ENCODE measurements at regions not wholly inside any gene's neighbourhood (a gene's known extent, or its start where the extent isn't known, plus 50 kb on each side); places are given as distances from the start of the nearest gene placed in this dataset.

DNA sequence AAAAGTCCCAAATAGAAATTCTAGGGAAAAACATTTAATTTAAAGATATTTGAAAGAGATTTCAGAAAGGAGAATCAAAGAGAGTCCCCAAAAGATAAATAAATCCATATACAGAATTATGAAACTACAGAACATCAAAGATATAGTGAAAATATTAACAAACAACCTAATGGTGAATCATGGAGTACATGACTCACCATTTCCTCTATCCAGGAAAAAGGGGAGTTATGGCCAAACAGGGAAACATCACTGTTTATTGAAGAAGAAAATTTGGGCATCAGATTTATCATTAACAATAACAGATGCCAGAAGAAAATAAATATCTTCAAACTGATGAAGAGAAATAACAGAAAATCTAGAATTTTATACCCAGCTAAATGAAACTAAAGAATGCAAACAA is 448.3 kb downstream of the CDH2 start:
- no peak overlapping the region for H3K4me3 ChIP-seq (ENCODE audit: low read depth, poor library complexity, severe bottlenecking)
- intact Hi-C loops (cut with DNase I; ENCODE audit: low total_unique reads) = no loop called here
- DNase-seq (ENCODE audit: low spot score in 2 of 2) = no peak
- TF ChIP-seq, protein P1, sequence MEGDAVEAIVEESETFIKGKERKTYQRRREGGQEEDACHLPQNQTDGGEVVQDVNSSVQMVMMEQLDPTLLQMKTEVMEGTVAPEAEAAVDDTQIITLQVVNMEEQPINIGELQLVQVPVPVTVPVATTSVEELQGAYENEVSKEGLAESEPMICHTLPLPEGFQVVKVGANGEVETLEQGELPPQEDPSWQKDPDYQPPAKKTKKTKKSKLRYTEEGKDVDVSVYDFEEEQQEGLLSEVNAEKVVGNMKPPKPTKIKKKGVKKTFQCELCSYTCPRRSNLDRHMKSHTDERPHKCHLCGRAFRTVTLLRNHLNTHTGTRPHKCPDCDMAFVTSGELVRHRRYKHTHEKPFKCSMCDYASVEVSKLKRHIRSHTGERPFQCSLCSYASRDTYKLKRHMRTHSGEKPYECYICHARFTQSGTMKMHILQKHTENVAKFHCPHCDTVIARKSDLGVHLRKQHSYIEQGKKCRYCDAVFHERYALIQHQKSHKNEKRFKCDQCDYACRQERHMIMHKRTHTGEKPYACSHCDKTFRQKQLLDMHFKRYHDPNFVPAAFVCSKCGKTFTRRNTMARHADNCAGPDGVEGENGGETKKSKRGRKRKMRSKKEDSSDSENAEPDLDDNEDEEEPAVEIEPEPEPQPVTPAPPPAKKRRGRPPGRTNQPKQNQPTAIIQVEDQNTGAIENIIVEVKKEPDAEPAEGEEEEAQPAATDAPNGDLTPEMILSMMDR (IDR thresholded peaks at IDR 0.05) = no peak
- no peak for TF ChIP-seq POLR2A (IDR thresholded peaks at IDR 0.05)

DNA sequence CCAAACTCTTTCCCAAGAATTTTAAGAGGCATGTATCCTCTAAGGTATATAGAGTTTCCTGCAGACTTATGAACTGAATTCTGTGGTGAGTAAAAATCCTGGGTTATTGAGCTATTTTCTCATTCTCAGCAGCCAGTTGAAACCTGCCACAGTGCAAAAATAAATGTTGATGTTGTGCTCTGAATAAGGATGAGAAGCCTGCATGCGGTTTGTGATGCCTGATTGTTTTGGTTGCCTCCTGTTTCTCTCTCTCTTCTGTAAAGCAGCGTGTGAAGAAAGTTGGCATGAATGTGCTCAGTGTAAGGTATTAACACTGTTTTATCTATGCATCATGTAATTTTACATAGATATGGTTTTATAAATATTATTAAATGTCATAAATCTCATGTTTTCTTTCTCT is 452.6 kb downstream of the CDH2 start:
- H3K4me3 ChIP-seq (ENCODE audit: low read depth, poor library complexity, severe bottlenecking) = no peak overlapping the region
- no peak for TF ChIP-seq POLR2A (IDR thresholded peaks at IDR 0.05)
- TF ChIP-seq, protein P1 (IDR thresholded peaks at IDR 0.05) = no peak
- DNase-seq (ENCODE audit: low spot score in 2 of 2) = no peak
- intact Hi-C loops (cut with DNase I; ENCODE audit: low total_unique reads) = no loop called here
- 49 to 58% methylated on average over 2 of the region's 2 CpGs for WGBS, 2 donors

DNA sequence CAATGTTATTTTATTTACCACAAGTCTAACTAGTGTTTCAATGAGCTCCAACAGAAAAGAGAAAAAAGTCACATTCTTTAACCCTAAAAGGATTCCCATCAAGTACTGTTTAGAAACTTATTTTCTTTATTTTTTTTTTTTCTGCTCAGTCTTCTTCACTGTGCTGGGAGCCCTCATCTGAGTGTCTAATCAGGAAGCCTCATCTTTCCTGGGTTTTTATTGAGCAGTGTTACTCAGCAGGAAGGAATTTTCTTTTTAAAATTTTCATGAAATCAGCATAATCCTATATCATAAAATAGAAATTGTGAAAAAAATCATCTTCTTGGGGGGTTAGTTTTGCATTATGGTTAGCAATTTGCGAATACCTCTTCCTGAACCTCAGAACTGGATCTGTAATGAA is 453.8 kb downstream of the CDH2 start:
- no peak for DNase-seq (ENCODE audit: low spot score in 2 of 2)
- WGBS, 2 donors = 55 to 74% methylated on average over 1 of the region's 1 CpG
- H3K4me3 ChIP-seq (ENCODE audit: low read depth, poor library complexity, severe bottlenecking) = no peak overlapping the region
- TF ChIP-seq POLR2A (IDR thresholded peaks at IDR 0.05) = no peak
- TF ChIP-seq, protein P1 (IDR thresholded peaks at IDR 0.05) = no peak
- intact Hi-C loops (cut with DNase I; ENCODE audit: low total_unique reads) = no loop called here

DNA sequence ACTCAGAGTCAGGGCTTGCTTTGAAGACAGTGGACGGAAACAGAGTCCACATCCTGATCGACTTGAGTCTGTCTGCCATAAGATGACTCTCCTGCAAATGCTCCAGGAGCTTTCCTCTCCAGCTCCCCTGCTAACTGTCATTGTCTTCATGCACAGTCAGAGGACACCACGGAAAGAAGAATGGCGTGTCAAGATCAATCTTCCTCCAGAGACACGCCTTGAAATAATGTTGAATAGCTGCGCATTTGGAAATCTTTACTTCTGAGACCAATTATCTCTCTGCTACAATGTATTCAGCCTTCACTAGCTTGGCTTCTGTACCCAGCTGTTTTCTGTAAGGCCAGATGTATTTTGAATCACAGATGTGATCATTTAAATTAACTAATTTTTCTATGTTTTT is 457.2 kb downstream of the CDH2 start:
- no peak for DNase-seq (ENCODE audit: low spot score in 2 of 2)
- intact Hi-C loops (cut with DNase I; ENCODE audit: low total_unique reads) = no loop called here
- WGBS, 2 donors = 56 to 67% methylated on average over 6 of the region's 6 CpGs
- TF ChIP-seq, protein P1 (IDR thresholded peaks at IDR 0.05) = no peak
- no peak for TF ChIP-seq POLR2A (IDR thresholded peaks at IDR 0.05)
- no peak overlapping the region for H3K4me3 ChIP-seq (ENCODE audit: low read depth, poor library complexity, severe bottlenecking)

DNA sequence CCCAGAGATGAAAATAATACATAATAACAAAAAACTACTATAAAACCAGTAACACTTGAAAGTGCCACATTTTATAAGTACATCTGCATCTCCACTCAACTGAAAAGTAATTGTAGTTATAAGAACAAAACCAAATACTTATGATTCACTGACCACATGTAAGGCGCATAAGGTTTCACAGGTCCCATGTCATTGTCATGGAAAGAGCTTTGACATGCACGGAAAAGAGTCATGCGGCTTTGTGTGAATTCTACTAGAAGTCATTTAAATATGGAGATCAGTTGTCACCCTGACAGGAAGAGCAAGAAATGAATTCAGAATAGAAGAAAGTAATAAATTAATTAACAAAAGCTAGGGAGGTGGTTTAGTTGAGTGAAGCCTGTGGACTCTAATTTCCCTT is 459.1 kb downstream of the CDH2 start:
- intact Hi-C loops (cut with DNase I; ENCODE audit: low total_unique reads) = no loop called here
- TF ChIP-seq, protein P1 (IDR thresholded peaks at IDR 0.05) = no peak
- TF ChIP-seq POLR2A (IDR thresholded peaks at IDR 0.05) = no peak
- WGBS, 2 donors = 94 to 95% methylated on average over 3 of the region's 3 CpGs
- DNase-seq (ENCODE audit: low spot score in 2 of 2) = no peak
- H3K4me3 ChIP-seq (ENCODE audit: low read depth, poor library complexity, severe bottlenecking) = no peak overlapping the region

DNA sequence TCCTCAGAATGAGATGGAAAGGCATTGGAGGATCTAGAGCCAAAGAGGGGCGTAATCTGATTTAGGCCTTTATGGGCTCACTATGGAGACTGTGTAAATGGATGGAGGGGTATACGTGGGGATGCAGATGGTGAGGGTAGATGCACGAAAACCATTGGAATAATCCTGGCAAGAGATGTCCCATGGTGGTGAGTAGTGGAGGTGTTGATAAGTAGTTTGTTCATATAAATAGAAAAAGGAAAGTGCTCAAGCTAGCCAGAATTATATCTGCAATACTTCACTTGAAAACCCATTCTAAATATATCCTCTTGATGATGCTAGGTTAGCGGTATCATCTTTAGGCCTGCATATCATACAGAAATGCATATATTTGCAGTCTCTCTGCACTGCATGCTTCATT is 459.7 kb downstream of the CDH2 start:
- intact Hi-C loops (cut with DNase I; ENCODE audit: low total_unique reads) = no loop called here
- 90 to 95% methylated on average over 4 of the region's 4 CpGs for WGBS, 2 donors
- no peak for DNase-seq (ENCODE audit: low spot score in 2 of 2)
- no peak overlapping the region for H3K4me3 ChIP-seq (ENCODE audit: low read depth, poor library complexity, severe bottlenecking)
- TF ChIP-seq, protein P1 (IDR thresholded peaks at IDR 0.05) = no peak
- no peak for TF ChIP-seq POLR2A (IDR thresholded peaks at IDR 0.05)

Data from lower leg skin (tissue), 4 donors.